ENCODE measurements at regions not wholly inside any gene's neighbourhood (a gene's known extent, or its start where the extent isn't known, plus 50 kb on each side); places are given as distances from the start of the nearest gene placed in this dataset.

GRCh38 chr7:47704936-47705335 is 123.0 kb upstream of the TNS3 start:
- no peaks in the 10 kb centered on the region for H3K36me3 ChIP-seq
- intact Hi-C loops (cut with DNase I), result no loop called here
- H3K27me3 ChIP-seq, result no peaks in the 10 kb centered on the region
- 78 to 90% methylated on average over 2 of the region's 2 CpGs for WGBS, 2 donors
- H3K9me3 ChIP-seq, result no peaks in the 10 kb centered on the region
- H3K4me1 ChIP-seq, result peaks cover 0 to 7% of the 10 kb centered on the region in 2 donors
- H3K27ac ChIP-seq, result no peak overlapping the region
- no peak for TF ChIP-seq CTCF (IDR thresholded peaks at IDR 0.05)
- no peak for TF ChIP-seq POLR2A (IDR thresholded peaks at IDR 0.05)
- H3K4me3 ChIP-seq (replicated peaks in 1 of 3), result no peak overlapping the region
- DNase-seq, result no peak

GRCh38 chr7:47702080-47702479 is 120.2 kb upstream of the TNS3 start:
- 97 to 100% methylated on average over 1 of the region's 1 CpG for WGBS, 2 donors
- intact Hi-C loops (cut with DNase I), result no loop called here
- Histone ChIP-seq H3K4me3 (replicated peaks in 1 of 3) (no peak overlapping the region), H3K36me3 (no peaks in the 10 kb centered on the region), H3K27ac (no peak overlapping the region), H3K4me1 (no peaks in the 10 kb centered on the region), H3K27me3 (no peaks in the 10 kb centered on the region), H3K9me3 (no peaks in the 10 kb centered on the region)
- TF ChIP-seq CTCF (IDR thresholded peaks at IDR 0.05), result no peak
- TF ChIP-seq POLR2A (IDR thresholded peaks at IDR 0.05), result no peak
- DNase-seq, result no peak

- intact Hi-C loops (cut with DNase I), result no loop called here
- WGBS, 2 donors, result 8 to 33% methylated on average over 1 of the region's 1 CpG
These were observed 116.5 kb upstream of the TNS3 start for GRCh38 chr7:47698386-47698785.

GRCh38 chr7:47697543-47697942 is 115.6 kb upstream of the TNS3 start:
- H3K4me3 ChIP-seq (replicated peaks in 1 of 3), result no peak overlapping the region
- no peak overlapping the region for H3K27ac ChIP-seq
- WGBS, 2 donors, result 81 to 89% methylated on average over 4 of the region's 4 CpGs
- intact Hi-C loops (cut with DNase I), result no loop called here
- no peaks in the 10 kb centered on the region for H3K36me3 ChIP-seq
- no peaks in the 10 kb centered on the region for H3K4me1 ChIP-seq
- DNase-seq, result no peak
- no peaks in the 10 kb centered on the region for H3K9me3 ChIP-seq
- TF ChIP-seq POLR2A (IDR thresholded peaks at IDR 0.05) (no peak), CTCF (IDR thresholded peaks at IDR 0.05) (no peak)
- H3K27me3 ChIP-seq, result no peaks in the 10 kb centered on the region

More at GRCh38 chr7:47698386-47698785, 116.5 kb upstream of the TNS3 start:
- no peaks in the 10 kb centered on the region for H3K9me3 ChIP-seq
- H3K4me3 ChIP-seq (replicated peaks in 1 of 3), result no peak overlapping the region
- no peak for DNase-seq
- no peak overlapping the region for H3K27ac ChIP-seq
- H3K27me3 ChIP-seq, result no peaks in the 10 kb centered on the region
- TF ChIP-seq POLR2A (IDR thresholded peaks at IDR 0.05) (no peak), CTCF (IDR thresholded peaks at IDR 0.05) (no peak)
- H3K4me1 ChIP-seq, result no peaks in the 10 kb centered on the region
- no peaks in the 10 kb centered on the region for H3K36me3 ChIP-seq

- intact Hi-C loops (cut with DNase I), result no loop called here
- DNase-seq, result no peak
- Histone ChIP-seq H3K27ac (no peak overlapping the region), H3K27me3 (no peaks in the 10 kb centered on the region), H3K9me3 (no peaks in the 10 kb centered on the region), H3K4me1 (no peaks in the 10 kb centered on the region), H3K4me3 (replicated peaks in 1 of 3) (no peak overlapping the region), H3K36me3 (no peaks in the 10 kb centered on the region)
- TF ChIP-seq CTCF (IDR thresholded peaks at IDR 0.05) (no peak), POLR2A (IDR thresholded peaks at IDR 0.05) (no peak)
- 91 to 94% methylated on average over 7 of the region's 7 CpGs for WGBS, 2 donors
These were observed 114.3 kb upstream of the TNS3 start for GRCh38 chr7:47696152-47696710.
